Stomach (tissue), 8 donors: ENCODE measurements at regions not wholly inside any gene's neighbourhood (a gene's known extent, or its start where the extent isn't known, plus 50 kb on each side); places are given as distances from the start of the nearest gene placed in this dataset.

Experiments
- DNase-seq, 2 donors: peaks; one replicate each; pipeline versions ENCODE4 v3.0.0 to v3.0.0-alpha.2; 2013 to 2019
- H3K27ac ChIP-seq, 5 donors: fragments of 200-600 bp in 4 of 5; sonication (generic) in 4 of 5; one replicate each; pipeline ENCODE4 v1.5.1; 2013 to 2019; ENCODE audit warnings: mild to moderate bottlenecking in 1 of 5, moderate library complexity in 1 of 5
- H3K27me3 ChIP-seq, 3 donors: fragments of 200-600 bp; sonication (generic); one replicate each; pipeline ENCODE4 v1.5.1; 2017 to 2019; ENCODE audit warnings: mixed run types in 1 of 3
- H3K36me3 ChIP-seq, 4 donors: fragments of 200-600 bp; sonication (generic); 1 replicate in 3 of 4; 2 replicates in 1 of 4; pipeline ENCODE4 v1.5.1; 2016 to 2019
- H3K4me1 ChIP-seq, 4 donors: fragments of 200-600 bp; sonication (generic); one replicate each; pipeline ENCODE4 v1.5.1; 2016 to 2019
- H3K4me3 ChIP-seq, 4 donors: fragments of 200-600 bp; sonication (generic) in 3 of 4; one replicate each; pipeline ENCODE4 v1.5.1; 2016 to 2019; ENCODE audit warnings: mild to moderate bottlenecking in 1 of 4
- H3K9me3 ChIP-seq, 4 donors: fragments of 200-600 bp; sonication (generic); one replicate each; pipeline ENCODE4 v1.5.1; 2016 to 2019
- CTCF ChIP-seq, 7 experiments: fragments of 450-650 bp in 4 of 7; fragments of 200-600 bp in 3 of 7; sonication (generic) in 3 of 7; IDR thresholded peaks; one replicate each; pipeline ENCODE4 v1.5.1; 2016 to 2019; ENCODE audit warnings: antibody characterized with exemption in 7 of 7, control low read depth in 2 of 7, mild to moderate bottlenecking in 1 of 7
- EP300 ChIP-seq: sonication (generic); formaldehyde crosslinking; IDR thresholded peaks from one replicate; pipeline ENCODE4 v1.6.1; 2017; ENCODE audit warnings: antibody characterized with exemption
- POLR2A ChIP-seq, 4 donors: fragments of 450-650 bp; IDR thresholded peaks; one replicate each; pipeline ENCODE4 v1.6.1; 2016; ENCODE audit warnings: antibody characterized with exemption in 4 of 4, control low read depth in 2 of 4, mild to moderate bottlenecking in 1 of 4, moderate library complexity in 1 of 4
- POLR2AphosphoS5 ChIP-seq, 3 donors: sonication (generic); formaldehyde crosslinking; IDR thresholded peaks; one replicate each; pipeline ENCODE4 v1.6.1; 2016; ENCODE audit warnings: antibody characterized with exemption in 3 of 3
- WGBS, 5 donors: extraction: QIAGEN DNeasy Blood & Tissue Kit in 3 of 5; methylation state at CpG; one replicate each; pipeline versions ENCODE4 v1.1.5 to v1.1.7; 2013 to 2018; 5-methylcytosine and 5-hydroxymethylcytosine counted together
- intact Hi-C: fragments of 100-400 bp; cut with DNase I; formaldehyde crosslinking; loops from one replicate; pipeline ENCODE4 v1.15.1; 2023; ENCODE audit warnings: low total_unique reads
- donor health status: healthy with polysubstance abuse.
- donor health status: Bipolar disorder and iron deficiency.
- donor health status: healthy.

DNA sequence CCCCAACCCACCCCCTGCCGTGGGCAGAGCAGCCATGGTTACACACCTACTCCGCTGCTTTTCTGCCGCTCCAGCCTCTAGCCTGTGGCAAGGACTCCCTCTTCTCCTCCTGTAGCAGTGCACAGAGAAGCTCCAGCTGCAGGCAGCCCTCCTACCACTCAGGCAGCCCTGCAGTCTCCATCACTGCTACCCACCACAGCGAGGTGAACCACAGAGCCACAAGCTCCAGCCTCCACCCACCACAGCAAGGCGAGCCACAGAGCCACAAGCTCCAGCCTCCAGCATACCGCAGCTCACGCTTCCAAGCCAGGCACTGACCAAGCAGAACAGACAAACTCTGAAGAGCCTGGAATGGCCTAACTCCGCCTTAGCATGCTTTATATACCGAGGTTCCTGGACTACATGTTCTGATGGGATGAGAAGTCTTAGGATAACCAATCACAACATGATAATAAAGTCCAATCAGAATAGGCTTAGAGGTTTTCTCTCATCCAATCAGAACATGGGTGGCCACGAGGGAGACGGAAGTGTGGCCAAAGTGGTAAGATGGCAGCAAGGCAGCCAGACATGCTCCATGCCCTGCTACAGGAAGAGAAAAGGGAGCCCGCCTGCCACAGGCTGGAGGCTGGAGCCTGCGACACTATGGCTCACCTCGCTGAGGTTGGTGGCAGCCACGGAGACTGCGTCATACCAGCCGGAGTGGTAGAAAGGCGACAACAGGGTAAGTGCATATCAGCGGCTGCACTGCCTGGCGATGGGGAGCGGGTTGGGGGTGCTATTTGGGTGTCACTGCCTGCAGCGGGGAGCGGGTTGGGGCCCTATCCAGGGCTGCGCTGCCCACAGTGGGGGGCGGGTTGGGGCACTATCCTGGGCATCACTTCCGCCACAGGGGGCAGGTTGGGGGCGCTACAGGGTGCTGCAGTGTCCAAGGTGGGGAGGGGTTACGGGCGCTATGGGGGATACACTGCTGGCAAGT is 75.8 kb upstream of the PCAT7 start:
- no peak for DNase-seq
- intact Hi-C loops = no loop called here
- Histone ChIP-seq H3K4me1 (peaks cover 0 to 5% (median 0%) of the 10 kb centered on the region in 4 donors), H3K36me3 (no peaks in the 10 kb centered on the region), H3K9me3 (no peaks in the 10 kb centered on the region), H3K4me3 (no peak overlapping the region), H3K27ac (no peak overlapping the region), H3K27me3 (no peaks in the 10 kb centered on the region)
- no peak for TF ChIP-seq POLR2AphosphoS5 (IDR thresholded peaks at IDR 0.05)
- no peak for TF ChIP-seq POLR2A (IDR thresholded peaks at IDR 0.05)
- TF ChIP-seq CTCF (IDR thresholded peaks at IDR 0.05) = no peak
- no peak for TF ChIP-seq EP300
- 88 to 94% (median 92%) methylated on average over 28 to 29 of the region's 29 CpGs for WGBS, 5 donors

DNA sequence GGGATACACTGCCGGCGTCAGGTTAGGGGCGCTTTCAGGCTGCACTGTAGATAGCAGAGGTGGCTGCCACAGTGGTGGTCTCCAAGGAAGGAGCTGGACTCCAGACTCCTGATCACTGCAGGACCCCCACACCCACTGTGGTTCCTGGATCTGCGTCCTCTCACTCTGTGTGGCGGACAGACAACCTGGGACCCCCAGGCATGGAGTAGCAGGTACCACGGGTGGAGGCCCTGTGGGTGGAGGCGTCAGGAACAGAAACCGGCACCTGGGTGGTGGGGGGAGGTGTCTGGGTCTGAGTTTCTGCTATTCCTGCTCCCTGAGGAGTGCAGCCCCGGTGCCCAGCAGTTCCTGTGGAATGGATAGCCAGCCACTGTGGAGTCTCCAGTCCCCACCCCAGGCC is 75.1 kb upstream of the PCAT7 start:
- Histone ChIP-seq H3K4me1 (peaks cover 0 to 5% (median 0%) of the 10 kb centered on the region in 4 donors), H3K27ac (no peak overlapping the region), H3K27me3 (no peaks in the 10 kb centered on the region), H3K36me3 (no peaks in the 10 kb centered on the region), H3K9me3 (no peaks in the 10 kb centered on the region), H3K4me3 (no peak overlapping the region)
- intact Hi-C loops = no loop called here
- WGBS, 5 donors = 82 to 92% (median 85%) methylated on average over 8 to 9 of the region's 9 CpGs
- no peak for DNase-seq
- TF ChIP-seq EP300 (no peak), POLR2A (IDR thresholded peaks at IDR 0.05) (no peak), CTCF (IDR thresholded peaks at IDR 0.05) (no peak), POLR2AphosphoS5 (IDR thresholded peaks at IDR 0.05) (no peak)

DNA sequence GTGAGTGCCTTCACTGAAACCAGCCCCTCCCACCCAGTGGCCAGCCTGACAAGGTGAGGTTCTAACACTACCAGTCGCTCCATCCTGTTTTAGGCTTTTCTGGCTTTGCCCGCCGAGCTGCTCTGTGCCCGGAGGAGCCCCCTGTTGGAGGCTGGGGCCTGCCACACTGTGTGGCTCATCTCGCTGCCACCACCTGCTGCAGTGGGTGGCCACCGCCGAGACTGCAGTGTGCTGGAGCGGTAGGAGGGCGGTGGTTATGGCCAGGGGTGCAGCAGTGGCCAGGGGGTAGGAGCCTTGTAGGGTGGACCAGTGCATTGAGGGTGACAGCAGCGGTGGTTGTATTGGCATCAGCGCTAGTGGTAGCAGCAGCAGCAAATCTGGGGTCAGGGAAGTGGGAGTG is 74.7 kb upstream of the PCAT7 start:
- Histone ChIP-seq H3K27ac (no peak overlapping the region), H3K9me3 (no peaks in the 10 kb centered on the region), H3K27me3 (no peaks in the 10 kb centered on the region), H3K4me1 (peaks cover 0 to 5% (median 0%) of the 10 kb centered on the region in 4 donors), H3K4me3 (no peak overlapping the region), H3K36me3 (no peaks in the 10 kb centered on the region)
- no peak for TF ChIP-seq POLR2AphosphoS5 (IDR thresholded peaks at IDR 0.05)
- no peak for TF ChIP-seq POLR2A (IDR thresholded peaks at IDR 0.05)
- no peak for TF ChIP-seq CTCF (IDR thresholded peaks at IDR 0.05)
- no peak for TF ChIP-seq EP300
- DNase-seq = no peak
- intact Hi-C loops = no loop called here
- WGBS, 5 donors = 86 to 96% (median 94%) methylated on average over 5 to 11 of the region's 11 CpGs

GRCh38 chr9:94482110-94482509 is 72.8 kb upstream of the PCAT7 start:
- H3K9me3 ChIP-seq = no peaks in the 10 kb centered on the region
- no peaks in the 10 kb centered on the region for H3K36me3 ChIP-seq
- intact Hi-C loops = no loop called here
- 76 to 89% (median 85%) methylated on average over 4 of the region's 4 CpGs for WGBS, 5 donors
- H3K27me3 ChIP-seq = no peaks in the 10 kb centered on the region
- no peak for DNase-seq
- peaks cover 0 to 5% (median 0%) of the 10 kb centered on the region in 4 donors for H3K4me1 ChIP-seq
- H3K4me3 ChIP-seq = no peak overlapping the region
- no peak overlapping the region for H3K27ac ChIP-seq
- TF ChIP-seq EP300 (no peak), POLR2AphosphoS5 (IDR thresholded peaks at IDR 0.05) (no peak), CTCF (IDR thresholded peaks at IDR 0.05) (no peak), POLR2A (IDR thresholded peaks at IDR 0.05) (no peak)
